ENCODE measurements at regions not wholly inside any gene's neighbourhood (a gene's known extent, or its start where the extent isn't known, plus 50 kb on each side); places are given as distances from the start of the nearest gene placed in this dataset.

DNA sequence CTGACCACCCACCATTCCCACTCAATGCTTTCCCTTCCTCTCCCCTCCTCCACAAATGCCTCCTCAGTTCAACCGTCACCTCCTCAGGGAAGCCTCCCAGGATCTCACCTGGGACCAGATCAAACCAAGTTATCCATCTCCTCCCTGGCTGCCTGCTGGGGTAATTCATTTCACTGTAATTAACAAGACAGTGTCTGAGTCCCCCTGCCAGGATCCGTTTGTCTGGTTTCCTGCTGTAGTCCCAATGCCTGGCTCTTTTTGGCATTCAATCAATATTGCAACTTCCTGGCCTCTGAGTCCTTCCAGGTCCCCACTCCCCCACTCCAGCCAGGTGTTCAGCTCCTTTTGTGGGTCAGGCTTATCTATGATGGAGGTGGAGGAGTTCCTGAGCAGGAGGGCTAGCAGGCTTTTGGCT is 687.7 kb downstream of the PTPRU start:
- TF ChIP-seq TCF7L2 (IDR thresholded peaks at IDR 0.05; ENCODE audit: borderline replicate concordance, extremely low read depth, insufficient read depth, insufficient read length), result no peak
- TF ChIP-seq, protein P1, sequence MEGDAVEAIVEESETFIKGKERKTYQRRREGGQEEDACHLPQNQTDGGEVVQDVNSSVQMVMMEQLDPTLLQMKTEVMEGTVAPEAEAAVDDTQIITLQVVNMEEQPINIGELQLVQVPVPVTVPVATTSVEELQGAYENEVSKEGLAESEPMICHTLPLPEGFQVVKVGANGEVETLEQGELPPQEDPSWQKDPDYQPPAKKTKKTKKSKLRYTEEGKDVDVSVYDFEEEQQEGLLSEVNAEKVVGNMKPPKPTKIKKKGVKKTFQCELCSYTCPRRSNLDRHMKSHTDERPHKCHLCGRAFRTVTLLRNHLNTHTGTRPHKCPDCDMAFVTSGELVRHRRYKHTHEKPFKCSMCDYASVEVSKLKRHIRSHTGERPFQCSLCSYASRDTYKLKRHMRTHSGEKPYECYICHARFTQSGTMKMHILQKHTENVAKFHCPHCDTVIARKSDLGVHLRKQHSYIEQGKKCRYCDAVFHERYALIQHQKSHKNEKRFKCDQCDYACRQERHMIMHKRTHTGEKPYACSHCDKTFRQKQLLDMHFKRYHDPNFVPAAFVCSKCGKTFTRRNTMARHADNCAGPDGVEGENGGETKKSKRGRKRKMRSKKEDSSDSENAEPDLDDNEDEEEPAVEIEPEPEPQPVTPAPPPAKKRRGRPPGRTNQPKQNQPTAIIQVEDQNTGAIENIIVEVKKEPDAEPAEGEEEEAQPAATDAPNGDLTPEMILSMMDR (IDR thresholded peaks at IDR 0.05 in 2 of 3, conservative IDR thresholded peaks at IDR 0.05 in 1 of 3; ENCODE audit: borderline replicate concordance in 1 of 3, insufficient read depth in 1 of 3, low read depth in 2 of 3, low read length in 2 of 3), result no peak
- no peak for TF ChIP-seq EZH2phosphoT487 (IDR thresholded peaks at IDR 0.05; ENCODE audit: borderline replicate concordance)
- TF ChIP-seq EZH2 (IDR thresholded peaks at IDR 0.05), result no peak
- no peak for TF ChIP-seq RAD21 (IDR thresholded peaks at IDR 0.05; ENCODE audit: low read depth)
- no peak for TF ChIP-seq POLR2AphosphoS5 (IDR thresholded peaks at IDR 0.05; ENCODE audit: low read depth, low read length)
- no peak for TF ChIP-seq POLR2A (IDR thresholded peaks at IDR 0.05; ENCODE audit: borderline replicate concordance, extremely low read depth, insufficient read depth, insufficient read length)
- TF ChIP-seq SRF (IDR thresholded peaks at IDR 0.05; ENCODE audit: low read depth), result no peak
- TF ChIP-seq, protein P2, sequence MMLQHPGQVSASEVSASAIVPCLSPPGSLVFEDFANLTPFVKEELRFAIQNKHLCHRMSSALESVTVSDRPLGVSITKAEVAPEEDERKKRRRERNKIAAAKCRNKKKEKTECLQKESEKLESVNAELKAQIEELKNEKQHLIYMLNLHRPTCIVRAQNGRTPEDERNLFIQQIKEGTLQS (IDR thresholded peaks at IDR 0.05), result no peak
- TF ChIP-seq FOSL1 (IDR thresholded peaks at IDR 0.05; ENCODE audit: low read depth), result no peak

Measured in HCT116 (cell line).